Stimulated activated CD8-positive, alpha-beta memory T cell treated with anti-CD3 and anti-CD28 coated beads, Interleukin-4, amount 100 ng/mL, for 1 hour (primary cell): ENCODE measurements at regions not wholly inside any gene's neighbourhood (a gene's known extent, or its start where the extent isn't known, plus 50 kb on each side); places are given as distances from the start of the nearest gene placed in this dataset.
A peak's percentile ranks its signal among the peaks of the same experiment; 100 is the strongest.

Experiments used
- DNase-seq, 2 donors: peaks; one replicate each; pipeline ENCODE4 v3.0.0-alpha.2; 2020; ENCODE audit warnings: low read depth in 2 of 2, low spot score in 1 of 2

DNA sequence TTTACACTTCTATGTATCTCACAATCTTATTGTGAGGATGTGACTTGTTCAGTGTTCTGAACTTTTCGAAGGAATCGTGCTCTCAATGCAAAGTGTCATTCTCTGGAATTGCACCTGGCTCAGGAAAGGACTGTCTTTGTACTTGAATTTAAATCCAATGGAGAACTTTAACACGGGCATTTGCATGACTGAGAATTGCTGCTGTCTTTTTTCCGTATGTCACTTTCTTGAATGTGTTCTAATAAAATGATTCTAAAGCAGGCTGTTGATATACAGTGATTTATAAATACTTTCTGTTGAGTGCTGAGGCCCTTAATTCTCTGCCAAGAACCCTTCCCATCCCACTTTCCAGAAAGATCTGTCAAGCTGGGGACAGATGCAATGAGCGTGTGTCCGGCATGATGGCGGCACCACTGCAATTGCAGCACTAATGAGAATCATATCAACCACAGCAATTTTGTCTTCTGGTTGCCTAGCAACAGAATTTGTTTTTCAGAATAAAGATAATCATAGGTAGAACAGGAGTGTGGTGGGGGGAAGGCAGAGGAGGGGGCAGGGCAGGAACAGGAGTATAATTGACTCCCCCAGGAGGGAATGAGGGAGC lies 210.6 kb upstream of the UMPS start:
- DNase-seq = no peak

DNA sequence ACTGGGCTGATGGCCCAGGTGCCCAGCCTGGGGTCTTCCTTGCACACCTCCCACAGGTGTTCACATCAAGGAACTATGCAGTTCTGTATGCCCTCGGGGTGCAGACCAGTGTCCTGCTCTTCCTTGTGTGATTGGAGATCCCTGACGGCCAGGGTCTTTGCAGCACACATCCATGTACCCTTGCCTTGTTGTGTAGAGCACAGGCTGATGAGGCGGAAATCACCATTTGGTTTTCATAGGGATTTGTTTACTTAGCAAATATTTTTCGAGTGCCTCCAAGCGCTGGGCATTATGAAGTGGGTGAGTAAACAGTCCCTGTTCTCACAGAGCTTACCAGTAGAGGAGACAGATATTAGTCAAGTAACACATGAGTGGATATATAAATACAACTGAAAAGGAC lies 209.3 kb upstream of the UMPS start:
- no peak for DNase-seq

DNA sequence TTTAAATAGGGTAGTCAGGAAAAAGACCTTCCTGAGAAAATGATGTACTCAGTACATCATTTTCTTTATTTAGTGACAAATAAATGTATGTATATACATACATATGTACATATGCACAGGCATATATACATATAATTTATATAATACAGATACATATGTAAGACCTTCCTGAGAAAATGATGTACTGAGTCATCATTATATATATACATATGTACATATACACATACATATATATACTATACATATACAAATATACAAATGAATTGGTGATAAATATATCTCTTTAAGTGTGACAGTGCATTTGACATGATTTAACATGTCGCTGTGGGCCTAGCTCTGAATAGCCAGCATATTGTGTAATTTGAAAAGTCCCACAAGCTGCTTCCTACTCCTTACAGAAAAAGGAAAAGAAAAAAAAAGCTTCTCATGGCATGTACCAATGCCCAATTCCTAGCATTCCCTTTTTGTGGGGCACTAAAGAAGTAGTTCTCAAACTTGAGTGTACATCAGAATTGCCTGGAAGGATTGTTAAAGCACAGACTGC lies 208.1 kb upstream of the UMPS start:
- no peak for DNase-seq

DNA sequence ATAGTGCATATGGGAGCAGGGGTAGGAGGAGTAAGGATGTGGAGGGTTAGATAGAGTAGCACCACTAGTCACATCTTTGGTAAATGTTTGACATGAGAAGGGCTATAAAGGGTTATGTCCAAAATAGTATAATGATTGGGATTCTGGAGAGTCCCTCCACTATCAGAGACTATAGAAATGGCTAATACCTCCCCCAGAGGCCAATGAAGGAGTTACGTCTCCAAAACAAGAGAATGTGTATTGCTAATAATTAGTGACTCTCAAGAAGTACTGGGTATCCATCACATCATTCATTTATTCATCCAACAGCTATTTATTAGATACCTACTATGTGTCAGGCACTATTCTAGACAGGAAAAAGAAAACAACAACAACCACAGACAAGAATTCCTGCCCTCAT lies 203.7 kb upstream of the UMPS start:
- DNase-seq = no peak

DNA sequence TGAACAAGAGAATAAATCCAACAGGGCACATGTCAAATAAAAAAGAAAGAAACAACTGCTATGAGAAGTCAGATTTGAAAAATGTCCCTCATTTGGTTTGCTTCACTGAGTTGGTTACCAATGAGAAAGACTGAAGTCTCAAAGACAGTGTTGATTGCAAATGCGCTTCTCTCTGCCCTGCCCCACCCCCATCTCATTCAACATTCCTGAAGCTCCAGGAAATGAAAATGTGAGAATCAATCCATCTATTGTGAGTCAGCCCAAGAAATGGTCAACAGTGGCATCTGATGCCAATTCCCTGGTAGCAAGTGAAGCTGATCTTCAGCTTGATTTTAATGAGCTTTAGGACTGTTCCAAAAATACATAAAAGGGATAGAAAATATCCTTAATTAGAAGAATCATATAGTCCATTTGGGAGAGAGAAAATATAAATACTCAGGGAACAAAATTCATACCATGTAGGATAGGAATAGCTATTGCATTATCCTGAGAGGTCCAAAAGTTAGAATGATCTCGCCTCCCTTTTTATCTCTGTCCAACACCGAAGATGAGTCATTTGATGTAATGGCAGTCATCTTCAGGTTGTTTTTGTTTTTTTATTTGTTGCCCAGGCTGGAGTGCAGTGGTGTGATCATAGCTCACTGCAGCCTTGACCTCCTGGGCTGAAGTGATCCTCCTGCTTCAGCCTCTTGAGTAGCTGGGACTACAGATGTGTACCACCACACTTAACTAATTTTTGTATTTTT lies 200.3 kb upstream of the UMPS start:
- no peak for DNase-seq

DNA sequence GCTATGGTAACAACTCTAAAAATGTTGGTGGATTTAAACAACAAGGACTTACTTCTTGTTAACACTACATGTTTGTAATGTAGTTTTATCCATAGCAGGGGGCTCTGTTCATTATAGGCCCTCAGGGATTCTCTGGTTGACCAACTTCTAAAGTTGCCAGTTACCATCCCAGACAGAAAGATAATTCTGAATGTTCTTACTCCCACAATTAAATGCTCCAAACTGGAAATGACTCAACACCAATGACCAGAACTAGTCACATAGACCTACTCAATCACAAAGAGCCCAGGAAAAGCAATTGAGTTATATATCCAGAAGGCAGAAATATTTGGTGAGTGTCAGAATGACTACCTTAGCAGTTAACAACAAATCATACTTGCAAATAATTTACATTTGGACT lies 199.3 kb upstream of the UMPS start:
- no peak for DNase-seq

DNA sequence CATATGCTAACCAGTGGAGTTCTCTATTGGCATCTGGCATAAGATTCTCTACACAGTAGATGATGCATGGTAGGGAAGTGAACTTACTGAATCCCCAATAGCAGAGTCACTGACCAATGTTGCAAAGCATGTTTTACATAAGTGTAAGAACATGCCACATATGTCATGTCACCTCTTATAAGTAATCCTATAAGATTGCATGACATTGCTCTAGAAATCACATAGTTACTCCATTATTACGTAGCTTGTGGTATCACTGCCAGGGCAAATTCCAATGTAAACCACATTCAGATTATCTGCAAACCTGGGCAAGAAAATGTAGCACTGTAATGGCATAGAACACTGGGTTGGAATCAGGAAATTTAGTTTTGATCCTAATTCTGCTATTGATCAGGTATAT lies 198.2 kb upstream of the UMPS start:
- no peak for DNase-seq

DNA sequence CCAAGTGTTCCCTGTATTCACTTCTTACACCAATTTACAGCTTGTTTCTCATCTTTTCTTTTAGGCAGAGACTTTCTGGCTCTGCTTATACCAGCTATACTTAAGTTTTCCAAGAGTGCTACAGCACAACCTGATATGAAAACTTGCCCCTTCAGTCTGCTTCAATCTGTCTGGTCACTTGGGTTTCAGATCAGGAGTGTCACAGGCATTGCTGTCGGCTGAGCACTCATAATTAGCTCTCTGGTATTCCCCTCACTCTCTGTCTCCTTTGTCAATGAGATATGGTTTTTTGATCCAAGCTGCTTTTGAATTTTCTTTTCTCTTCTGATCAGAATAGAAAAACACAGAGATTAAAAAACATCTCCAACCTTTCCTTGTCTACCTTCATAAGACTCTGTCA lies 194.9 kb upstream of the UMPS start:
- no peak for DNase-seq

DNA sequence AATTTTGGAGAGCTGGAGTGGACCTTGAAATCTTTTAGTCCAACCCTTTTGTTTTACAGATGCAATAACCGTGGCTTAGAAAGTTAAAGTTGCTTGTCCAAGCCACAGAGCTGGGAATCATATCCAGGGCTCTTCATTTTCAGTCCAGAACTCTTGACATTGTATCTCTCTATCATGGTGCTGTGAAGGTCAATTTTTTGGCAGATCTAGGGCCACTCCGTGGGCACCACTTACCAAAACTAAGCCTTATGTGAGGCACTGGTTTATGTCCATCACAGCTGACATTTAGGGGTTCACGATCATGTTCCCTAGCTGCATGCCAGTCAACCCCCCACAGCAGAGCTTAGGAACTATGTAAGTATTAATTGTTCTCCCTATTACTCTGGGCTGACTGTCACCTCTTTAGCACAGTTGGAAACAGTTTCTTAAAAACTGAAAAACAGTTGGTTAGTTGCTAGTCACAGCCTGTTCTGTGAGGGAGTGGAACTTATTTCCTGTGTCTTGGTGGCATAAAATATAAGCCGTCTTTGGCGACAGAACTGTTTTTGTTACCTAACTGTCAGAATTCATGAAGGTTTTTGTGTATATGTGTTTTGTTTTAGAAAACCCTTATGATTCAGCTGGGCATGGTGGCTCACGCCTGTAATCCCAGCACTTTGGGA lies 189.6 kb upstream of the UMPS start:
- no peak for DNase-seq

DNA sequence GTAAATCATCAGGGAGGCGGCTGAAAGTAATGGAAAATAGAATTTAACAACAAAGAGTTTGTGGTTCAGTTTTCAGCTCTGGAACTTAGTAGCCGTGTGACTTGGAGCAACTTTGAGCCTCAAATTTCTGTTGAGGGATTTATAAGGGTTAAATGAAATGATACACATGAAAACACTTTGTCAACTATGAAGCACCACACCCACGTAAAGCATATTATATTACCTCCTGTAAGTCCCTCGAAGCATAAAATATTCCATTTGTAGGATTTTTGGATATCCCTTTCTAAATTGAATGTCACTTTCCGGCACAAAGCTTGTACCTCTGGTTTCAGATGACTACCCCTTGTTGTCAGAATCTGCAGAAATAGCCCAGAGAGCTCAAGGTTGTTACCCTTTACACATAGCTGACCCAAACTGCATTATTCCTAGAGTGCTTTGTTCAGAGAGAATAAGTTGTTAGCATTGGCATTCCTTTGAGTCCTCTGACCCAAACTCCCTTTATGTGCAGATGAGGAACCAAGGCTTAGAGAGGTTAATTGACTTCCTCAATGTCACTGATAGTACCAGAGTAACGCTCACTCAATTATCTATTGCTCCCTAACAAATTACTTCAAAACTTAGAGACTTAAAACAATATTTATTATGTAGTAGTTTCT lies 187.9 kb upstream of the UMPS start:
- DNase-seq = no peak

DNA sequence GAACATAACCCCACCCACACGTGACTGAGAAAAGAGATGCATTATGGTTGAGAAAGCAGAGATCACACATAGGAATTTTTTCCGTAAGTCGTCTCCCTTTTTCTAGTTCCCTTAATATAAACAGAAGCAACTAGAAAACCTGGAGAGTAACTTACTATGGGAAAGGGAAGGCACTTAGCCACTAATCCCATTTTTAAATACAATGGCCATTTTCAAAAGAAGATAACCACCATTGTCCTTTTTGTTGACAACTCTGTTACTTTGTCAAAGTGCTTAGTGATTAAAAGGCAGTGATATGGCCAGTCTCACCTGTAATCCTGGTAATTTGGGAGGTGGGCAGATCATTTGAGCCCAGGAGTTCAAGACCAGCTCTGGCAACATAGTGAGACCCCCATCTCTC lies 184.4 kb upstream of the UMPS start:
- DNase-seq = no peak

DNA sequence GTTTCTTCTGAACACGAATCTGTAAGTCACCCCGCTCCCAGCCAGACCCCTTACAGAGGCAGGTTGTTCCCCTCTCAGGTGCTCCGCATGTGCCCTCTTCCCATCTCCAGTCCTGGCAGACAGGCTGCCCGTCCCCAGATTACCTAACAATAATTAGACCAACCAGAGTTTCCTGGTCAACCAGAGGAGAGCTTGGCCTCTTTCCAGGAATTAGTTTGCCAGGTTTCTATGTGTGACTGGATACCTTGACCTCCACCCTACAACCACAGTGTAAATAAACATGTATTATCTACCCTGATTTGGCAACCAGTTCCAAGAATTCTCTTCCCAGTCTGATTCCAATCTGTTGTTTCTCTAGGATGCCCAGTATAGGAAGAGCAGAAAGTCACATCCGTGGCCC lies 178.0 kb upstream of the UMPS start:
- no peak for DNase-seq

DNA sequence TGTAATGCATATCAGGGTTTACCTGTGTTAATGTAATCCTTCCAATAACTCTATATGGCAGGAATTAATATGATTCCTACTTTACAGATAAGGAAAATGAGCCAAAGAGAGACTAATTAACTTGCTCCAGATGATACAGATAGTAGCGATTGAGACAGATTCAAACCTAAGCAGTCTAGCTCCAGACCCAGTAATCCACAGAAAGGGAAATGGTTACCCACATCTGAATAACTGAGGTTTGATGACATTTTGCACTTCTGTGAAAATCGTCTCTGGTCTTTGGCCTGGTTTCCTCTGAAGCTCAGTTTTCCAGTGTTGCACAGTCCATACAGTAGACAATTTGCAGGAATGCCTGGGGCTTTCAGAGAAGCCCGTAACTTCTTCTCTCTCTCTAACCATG lies 177.1 kb upstream of the UMPS start:
- DNase-seq = no peak

DNA sequence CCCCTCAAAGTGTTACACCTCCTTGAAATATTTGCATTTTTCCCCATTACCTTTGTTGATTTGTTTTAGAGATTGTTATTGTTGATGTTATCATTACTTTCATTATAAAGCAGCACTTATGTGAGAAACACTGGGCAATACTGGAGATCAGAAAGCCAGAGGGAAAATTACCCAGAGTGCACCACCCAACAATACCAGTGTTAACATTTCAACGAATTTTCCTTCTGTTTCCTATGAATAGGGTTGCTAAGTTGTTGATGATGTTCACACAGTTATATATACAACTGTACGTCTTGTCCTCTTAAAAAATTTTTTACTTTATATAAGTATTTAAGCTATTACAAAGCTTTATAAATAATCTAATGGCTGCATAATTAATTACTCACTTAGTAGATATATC lies 173.6 kb upstream of the UMPS start:
- no peak for DNase-seq

DNA sequence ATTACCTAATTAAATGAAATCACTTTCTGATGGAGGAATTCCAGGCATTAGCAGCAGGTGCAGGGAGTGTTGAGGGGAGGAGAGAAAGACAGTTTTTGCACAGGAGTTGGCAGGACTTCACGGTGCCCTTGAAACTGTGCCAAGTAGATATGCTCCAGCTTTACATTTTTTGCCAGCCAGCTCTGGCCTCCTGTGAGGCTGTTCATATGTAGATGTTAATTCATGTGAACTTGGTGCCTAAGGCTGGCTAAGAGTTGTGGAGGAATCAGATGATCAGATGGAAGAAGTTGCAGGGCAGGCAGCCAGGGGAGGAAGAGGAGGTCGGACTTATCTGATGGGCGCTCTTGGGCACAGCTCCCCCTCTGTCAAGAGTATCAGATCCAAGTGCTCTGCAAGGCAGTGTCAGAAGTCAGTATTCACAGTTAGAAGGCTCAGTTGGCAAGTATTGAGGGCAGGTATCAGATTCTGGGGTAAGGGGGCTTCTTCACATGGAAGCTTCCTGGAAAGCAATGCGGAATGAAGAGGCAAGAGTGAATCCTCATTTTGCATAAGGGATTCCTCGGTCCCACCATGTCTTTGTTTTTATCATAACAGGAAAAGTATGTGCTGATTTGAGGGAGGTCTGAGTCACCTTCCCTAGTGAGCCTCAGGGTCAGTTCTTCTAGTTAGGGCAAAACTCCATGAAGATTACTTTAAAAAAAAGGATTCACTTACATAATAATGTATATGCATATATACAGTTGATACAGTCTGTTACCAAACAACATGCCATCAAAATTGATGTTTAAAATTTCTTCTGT lies 172.6 kb upstream of the UMPS start:
- DNase-seq = no peak

DNA sequence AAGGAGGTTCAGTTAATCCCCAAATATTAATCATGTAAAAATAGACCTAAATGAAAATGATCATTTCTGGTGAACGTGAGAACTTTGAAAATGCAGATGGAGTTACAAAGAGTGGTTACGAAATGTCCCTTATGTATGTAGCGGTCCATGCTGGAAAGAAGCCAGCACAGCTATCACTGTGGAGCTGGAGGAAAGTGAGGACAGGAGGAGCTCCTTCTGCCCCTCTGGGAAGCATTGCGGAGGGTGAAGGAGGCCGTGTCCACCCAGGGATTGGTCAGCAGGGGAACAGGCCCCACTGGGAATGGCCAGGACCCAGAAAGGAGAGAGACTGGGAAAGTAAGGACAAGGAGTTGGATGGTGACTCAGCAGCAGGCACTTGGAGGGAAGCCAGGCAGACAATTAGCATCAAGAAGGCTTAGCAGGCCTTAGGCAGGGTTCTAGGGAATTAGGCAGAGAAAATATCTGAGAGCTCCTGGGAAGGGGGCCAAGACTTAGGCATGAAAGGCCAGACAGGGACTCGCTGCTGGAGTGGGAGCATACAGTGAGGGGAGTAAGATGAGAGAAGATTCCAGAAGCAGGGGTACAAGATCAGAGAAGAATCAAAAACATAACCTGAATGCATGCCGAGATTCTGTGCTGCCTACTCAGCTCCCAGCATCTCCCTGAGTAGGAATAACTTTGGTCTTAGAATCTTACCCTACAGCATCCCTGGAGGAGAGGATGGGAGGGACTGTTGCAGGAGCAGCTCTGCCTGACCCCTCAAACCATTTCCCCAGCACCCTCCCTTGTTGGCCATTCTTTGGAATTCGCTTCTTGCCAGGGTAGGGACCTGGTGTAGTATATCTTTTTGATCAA lies 171.0 kb upstream of the UMPS start:
- DNase-seq = no peak

DNA sequence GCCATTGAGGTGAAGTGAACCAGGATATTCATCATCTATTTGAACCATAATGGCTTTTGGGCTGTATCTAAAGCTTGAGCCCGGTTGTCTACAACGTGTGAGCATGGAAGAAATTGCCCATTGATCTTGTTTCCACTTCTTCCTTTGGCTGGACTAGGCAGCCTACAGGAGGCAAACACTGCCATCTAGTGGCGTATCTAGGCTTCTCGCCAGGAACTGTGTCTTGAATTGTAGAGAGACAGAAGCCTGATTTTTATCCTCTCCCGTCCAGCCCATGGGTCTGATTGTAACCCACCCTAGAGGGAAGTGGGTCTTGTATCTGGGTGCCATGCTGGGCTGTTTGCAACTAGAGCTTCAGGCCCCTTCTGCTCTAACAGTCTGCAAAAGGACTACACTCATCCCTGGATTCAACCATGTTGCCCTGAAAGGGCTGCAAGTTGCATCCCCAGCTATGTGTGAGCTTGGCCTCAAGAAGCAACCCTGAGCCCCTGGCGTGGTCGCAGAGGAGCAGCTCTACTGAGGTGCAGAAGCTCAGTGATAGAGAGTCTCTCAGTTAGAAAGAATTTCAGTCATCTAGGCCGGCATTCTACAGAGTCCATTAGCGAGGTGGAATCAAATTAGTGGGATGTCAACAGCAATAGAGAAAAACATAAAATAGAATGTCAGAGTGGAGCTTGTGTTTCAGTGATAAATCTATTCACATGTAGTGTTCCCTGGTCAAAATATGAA lies 170.2 kb upstream of the UMPS start:
- peak in 1 of 2 donors; percentile 24 for DNase-seq

DNA sequence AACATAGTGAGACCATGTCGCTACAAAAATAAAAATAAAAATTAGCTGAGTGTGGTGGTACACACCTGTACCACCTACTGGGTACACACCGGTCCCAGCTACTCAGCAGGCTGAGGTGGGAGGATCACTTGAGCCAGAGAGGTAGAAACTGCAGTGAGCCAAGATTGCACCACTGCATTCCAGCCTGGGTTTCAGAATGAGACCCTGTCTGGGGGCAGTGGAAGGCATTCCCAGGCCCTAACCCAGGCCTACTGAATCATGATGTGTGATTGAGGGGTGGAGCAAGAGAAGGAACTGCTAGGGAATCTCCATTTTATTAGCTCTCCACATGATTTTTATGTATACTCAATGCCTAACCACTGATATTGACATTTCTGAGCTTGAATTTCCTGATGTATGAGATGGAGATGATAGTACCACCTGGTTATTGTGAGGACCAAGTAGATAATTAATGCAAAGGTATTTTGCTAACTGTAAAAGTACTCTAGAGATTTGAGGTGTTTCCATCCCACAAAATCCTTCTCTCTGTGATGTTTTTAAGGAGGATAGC lies 169.5 kb upstream of the UMPS start:
- DNase-seq = no peak

DNA sequence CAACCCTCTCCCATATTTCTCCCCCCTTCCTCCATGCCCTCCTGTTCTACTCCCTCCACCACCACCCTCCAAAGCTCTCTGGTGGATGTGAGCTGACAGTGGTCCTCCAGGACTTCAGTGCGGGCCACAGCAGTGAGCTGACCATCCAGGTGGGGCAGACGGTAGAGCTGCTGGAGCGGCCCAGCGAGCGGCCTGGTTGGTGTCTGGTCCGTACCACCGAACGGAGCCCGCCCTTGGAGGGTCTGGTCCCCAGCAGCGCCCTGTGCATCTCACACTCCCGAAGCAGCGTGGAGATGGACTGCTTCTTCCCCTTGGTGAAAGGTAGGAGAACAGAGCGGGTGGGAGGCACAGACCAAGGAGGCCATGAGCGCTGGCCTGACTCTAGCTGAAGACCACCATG lies 167.5 kb upstream of the UMPS start:
- no peak for DNase-seq
